Activated T-cell treated with anti-CD3 and anti-CD28 coated beads for 4 hours (primary cell): ENCODE measurements at regions not wholly inside any gene's neighbourhood (a gene's known extent, or its start where the extent isn't known, plus 50 kb on each side); places are given as distances from the start of the nearest gene placed in this dataset.

Experiments
- DNase-seq: peaks from one replicate; pipeline ENCODE4 v3.0.0-alpha.2; 2020

DNA sequence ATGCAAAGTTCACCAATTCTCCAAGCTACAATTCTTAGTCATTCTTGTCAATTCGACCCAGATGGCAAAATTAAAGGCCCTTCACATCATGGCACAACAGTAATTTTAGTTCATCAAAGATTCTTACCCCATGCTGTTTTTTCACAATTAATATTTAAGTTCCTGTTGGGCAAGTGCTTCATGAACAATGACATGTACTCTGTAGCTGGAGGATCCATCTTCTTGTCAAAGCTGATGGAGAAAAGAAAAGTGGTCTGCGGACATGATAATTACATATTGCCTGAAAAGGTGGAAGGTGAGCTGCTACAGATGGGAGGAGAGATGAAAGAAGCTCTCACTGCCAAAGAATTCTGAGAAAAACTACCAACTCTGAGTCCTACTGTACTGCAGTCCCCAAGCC is 1370.3 kb upstream of the SLC10A2 start:
- no peak for DNase-seq

DNA sequence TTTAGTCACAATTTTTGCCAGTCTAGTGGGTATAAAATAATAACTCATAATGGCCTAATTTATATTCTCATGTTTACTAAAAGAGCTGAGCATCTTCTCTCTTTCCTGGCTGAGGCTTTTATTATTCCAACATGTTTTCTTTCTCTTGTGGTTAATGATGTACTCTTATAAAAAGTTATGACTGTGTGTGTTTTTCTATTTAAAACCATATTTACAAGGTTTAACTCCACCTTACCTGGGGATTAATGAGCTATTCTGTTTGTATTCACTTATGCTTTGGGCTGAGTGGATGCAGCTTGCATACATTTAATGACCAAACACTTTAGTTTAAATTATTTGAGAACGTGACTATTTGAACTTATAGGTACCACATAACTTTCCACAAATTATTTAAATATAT is 1365.7 kb upstream of the SLC10A2 start:
- no peak for DNase-seq

- DNase-seq = no peak
Observed at GRCh38 chr13:104426435-104426834, 1360.2 kb upstream of the SLC10A2 start.

GRCh38 chr13:104422668-104423067 is 1356.5 kb upstream of the SLC10A2 start:
- DNase-seq = no peak

DNA sequence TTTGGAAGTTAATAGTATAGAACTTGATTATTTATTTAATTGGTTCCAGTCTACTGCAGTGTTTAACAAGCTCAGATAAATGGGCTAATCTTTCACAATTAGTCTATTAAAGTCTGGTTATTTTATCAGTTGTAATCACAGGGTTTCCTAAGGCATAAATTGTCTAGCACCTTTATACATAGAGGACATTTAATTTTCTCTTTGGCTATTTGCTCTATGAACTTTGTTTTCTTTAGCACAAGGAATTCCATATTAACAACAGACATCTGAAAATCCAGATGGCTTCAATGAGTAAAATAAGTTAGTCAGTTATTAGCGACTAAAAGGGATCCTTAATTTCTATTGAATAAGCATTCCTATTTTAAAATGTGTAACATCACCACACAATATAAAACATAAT is 1350.8 kb upstream of the SLC10A2 start:
- no peak for DNase-seq

DNA sequence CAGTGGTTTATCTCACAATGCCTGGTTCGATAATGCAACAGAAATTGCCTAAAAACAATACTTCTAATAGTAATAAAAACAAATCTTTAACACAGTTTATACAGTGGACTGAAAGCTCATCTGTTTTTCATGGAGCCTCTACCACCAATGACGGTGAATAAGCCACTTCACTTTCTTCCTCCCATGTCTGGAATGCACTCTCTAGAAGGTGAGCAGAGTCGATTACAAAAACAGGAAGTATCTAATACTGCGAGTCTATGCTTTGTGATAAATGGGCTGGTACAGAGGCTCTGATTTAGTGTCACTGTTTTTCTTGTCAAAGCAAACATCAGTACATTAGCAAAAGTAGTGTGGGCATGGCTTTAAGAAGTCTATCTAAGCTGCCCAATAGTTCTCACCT is 1348.6 kb upstream of the SLC10A2 start:
- no peak for DNase-seq

- DNase-seq = no peak
Observed at GRCh38 chr13:104414181-104414580, 1348.0 kb upstream of the SLC10A2 start.

DNA sequence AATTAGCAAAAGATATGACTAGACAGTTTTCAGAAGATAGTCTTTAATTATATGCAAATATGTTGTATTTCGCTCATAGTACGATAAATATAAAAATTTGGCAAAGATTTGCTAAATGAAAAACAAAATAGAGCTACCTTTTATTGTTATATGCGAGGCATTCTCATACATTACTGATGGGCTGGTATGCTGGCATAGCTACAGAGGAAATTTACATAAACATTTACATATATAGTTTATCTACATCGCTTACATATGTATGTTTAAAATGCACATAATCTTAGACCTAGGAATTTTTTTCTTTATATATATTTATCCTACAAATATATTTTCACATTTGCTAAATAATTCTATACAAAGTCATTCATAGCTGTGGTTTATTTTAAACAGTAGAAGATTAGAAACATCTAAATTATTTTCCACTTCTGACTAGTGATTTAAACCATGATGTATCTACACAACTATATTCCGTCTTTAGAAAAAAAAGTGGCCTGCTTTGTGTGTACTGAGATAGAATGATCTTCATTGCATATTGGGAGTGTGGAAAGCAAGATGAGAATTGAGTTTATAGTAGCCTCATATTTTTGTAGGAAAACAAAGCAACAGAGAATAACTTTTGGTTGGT is 1345.0 kb upstream of the SLC10A2 start:
- DNase-seq = no peak

DNA sequence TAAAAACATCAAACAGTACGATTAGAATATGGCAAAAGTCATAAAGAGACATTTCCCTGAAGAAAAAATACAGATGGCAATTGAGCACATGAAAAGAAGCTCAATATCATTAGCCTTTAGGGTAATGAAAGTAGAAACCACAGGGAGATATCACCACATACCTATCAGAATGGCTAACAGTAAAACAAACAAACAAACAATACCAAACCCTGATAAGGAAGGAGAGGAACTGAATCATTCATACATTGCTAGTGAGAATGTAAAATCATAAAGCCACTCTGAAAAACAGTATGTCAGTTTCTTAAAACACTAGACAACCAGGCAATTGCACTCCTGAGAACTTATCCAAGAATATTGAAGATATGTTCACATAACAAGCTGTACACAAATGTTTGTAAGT is 1342.5 kb upstream of the SLC10A2 start:
- no peak for DNase-seq

GRCh38 chr13:104404325-104404724 is 1338.1 kb upstream of the SLC10A2 start:
- DNase-seq = no peak

GRCh38 chr13:104389691-104390090 is 1323.5 kb upstream of the SLC10A2 start:
- DNase-seq = no peak

- DNase-seq = no peak
Observed at GRCh38 chr13:104387510-104387909, 1321.3 kb upstream of the SLC10A2 start.

- no peak for DNase-seq
Observed at GRCh38 chr13:104385404-104385803, 1319.2 kb upstream of the SLC10A2 start.

GRCh38 chr13:104382951-104383350 is 1316.7 kb upstream of the SLC10A2 start:
- DNase-seq = no peak

DNA sequence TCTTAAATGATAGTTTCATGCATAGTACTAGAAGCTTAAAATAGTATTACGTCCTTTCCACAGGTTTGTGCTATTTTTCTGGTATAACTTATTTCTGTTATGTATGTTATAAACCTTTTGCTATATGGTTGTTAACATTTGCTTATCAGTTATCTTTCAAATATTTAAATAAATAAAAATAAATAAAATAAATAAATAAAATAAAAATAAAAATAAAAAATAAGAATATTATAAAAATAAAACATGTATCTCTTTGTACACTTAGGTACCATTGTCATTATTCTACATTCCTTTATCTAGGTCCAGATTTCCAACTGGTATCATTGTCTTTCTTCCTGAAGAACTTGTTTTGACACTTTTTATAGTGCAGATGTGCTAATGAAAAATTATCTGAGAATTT is 1310.4 kb upstream of the SLC10A2 start:
- DNase-seq = no peak

DNA sequence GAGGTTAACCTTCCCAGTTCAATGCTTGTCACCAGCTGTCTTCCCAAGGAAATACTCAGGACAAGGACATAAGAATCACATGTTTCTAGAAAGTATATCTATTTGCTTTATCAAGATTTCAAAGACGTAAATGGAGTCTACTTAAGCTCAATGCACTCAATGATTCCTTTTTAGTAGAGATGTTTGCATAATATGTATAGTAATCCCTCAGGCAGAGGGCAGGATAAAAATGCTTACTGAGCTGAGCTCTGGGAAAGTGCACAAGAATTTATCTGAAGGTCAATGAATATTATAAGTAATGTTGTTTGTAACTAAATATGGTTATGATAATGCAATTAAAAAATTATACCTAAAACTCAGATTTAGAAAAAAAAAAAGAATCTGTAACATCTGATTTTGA is 1309.4 kb upstream of the SLC10A2 start:
- DNase-seq = no peak

DNA sequence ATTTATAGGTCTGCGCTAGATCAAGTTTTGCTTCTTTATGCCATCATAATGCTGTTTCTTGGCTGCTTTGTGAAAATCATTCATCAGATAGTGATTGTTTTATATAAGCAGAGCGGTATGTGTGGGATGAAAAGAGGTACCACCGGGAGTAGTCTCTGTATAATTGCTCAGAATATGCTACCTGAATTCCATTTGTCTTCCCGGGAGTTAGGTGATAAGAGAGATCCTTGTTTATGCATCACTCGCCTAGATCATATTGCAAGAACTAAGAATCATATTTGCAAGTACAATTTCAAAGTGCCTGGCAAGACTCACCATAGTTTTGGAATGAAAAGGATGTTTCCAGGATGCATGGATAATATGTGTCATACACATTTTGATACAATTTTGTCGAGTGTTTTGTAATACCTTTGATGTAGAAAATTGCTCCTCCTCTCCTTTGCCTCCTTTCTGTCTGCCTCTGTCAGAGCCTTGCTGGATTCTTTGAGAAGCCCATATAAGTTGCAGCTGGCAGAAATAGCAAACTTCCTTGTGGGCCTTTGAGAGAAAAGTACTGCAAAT is 1306.0 kb upstream of the SLC10A2 start:
- no peak for DNase-seq

GRCh38 chr13:104365430-104365829 is 1299.2 kb upstream of the SLC10A2 start:
- DNase-seq = no peak

DNA sequence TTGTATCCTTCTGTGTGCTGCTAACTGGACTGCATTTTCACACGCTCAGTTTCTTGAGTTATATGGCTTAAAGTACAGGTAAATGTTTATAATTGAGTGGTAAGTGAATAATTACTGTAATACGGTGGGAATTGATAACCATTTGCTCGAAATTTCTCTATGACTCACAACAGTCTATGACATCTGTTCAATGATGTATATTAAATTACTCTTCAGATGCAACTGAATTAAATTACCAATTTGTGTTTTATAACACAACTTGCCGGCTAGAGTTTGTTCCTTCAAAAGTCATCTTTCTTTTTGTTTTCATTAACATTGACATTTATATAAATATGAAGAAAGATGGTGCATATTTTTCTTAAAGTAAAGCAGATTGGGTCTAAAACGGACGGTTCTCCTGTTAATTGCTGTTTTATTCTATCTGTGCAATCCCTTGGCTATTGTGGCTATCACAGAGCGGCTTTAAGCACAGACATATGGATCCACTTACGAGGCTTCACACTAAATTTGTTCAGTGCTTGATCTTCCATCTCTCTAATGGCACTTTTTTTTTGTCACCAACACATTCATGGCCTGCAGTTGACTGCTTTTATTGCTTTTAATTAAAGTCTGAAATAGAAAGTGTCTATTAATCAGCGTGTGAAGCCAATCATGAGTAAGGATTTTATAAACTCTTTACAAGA is 1291.6 kb upstream of the SLC10A2 start:
- DNase-seq = no peak

DNA sequence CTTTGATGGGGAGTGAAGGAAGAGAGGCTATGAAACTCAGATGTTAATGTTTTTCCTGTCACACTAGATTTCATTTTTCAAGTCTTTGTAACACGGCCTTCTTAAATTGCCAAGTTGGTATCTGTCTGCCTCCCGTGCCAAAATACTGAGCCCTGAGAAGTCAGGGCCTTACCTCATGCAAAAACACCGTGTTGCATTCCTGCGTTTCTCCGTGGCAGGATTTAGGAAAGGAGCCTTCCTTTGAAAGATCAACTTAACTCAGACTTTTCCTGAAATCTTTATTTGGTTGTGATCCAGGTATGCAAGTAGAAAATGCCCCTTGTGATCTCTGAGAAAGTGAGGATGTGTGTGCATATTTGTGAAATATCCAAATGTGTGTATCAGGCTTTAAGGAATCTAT is 1291.0 kb upstream of the SLC10A2 start:
- no peak for DNase-seq

GRCh38 chr13:104355041-104355670 is 1288.9 kb upstream of the SLC10A2 start:
- no peak for DNase-seq

- no peak for DNase-seq
Observed at GRCh38 chr13:104327211-104327610, 1261.0 kb upstream of the SLC10A2 start.

DNA sequence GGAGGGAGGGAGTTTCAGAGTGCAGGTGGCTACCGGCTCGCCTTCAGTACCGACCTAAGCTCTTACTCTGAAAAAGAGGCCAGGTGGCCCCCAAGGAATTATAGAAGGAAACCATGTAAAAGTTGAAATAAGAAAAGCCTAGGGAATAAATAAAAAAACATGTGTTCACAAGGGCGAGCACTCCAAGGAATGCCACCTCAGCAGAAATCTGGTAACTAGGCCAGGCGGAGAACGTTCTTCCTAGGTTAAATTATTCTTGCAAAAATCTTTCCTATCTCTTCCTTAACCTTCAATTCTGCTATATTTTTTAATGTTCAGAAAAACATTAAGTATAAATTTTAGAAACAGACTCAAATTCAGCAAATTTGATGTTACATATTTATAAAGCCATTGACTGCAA is 1260.3 kb upstream of the SLC10A2 start:
- DNase-seq = no peak

DNA sequence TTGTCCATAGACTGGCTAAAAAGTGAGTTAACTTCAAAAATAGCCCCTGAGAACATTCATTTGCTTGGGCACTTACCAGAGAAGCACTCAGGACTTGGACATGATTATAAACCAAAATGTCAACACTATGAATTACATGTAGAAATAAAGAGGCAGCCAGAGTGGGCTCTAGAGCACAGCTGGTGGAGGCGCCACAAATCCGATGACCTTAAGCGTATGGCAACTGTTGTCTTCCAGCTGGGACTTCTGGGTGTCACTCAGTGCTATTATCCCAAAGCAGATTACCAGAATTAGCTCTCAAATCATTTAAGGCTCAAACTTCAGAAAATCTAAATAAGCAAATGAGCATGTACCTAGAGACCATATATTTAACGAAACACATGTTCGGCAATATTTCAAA is 1255.5 kb upstream of the SLC10A2 start:
- DNase-seq = no peak
